HEK293T (cell line): ENCODE measurements at regions not wholly inside any gene's neighbourhood (a gene's known extent, or its start where the extent isn't known, plus 50 kb on each side); places are given as distances from the start of the nearest gene placed in this dataset.

ENCODE experiments used
- CTCF ChIA-PET: fragments of 350-600 bp; formaldehyde crosslinking; extraction: SDS; loops from one replicate; lab custom pipeline; 2021; ENCODE audit warnings: antibody characterized with exemption, inconsistent platforms; lab: Yijun Ruan, JAX
- POLR2A ChIA-PET: fragments of 350-600 bp; formaldehyde crosslinking; extraction: SDS; loops from one replicate; lab custom pipeline; 2020; ENCODE audit warnings: antibody characterized with exemption, inconsistent platforms; lab: Yijun Ruan, JAX
- DNase-seq: peaks from one replicate; pipeline ENCODE4 v3.0.0; 2012; ENCODE audit warnings: mixed read lengths; ENCODE audit errors: extremely low spot score
- ARNT ChIP-seq: fragments of 450-650 bp; IDR thresholded peaks from 2 replicates; pipeline ENCODE4 v1.6.1; 2017; ENCODE audit warnings: mild to moderate bottlenecking
- BHLHE40 ChIP-seq: fragments of 450-650 bp; IDR thresholded peaks from 2 replicates; pipeline ENCODE4 v1.6.1; 2016; ENCODE audit warnings: mild to moderate bottlenecking, moderate library complexity, borderline replicate concordance
- CTBP1 ChIP-seq: fragments of 450-650 bp; IDR thresholded peaks from 2 replicates; pipeline ENCODE4 v1.6.1; 2016; ENCODE audit warnings: borderline replicate concordance
- ELF4 ChIP-seq: fragments of 450-650 bp; IDR thresholded peaks from 2 replicates; pipeline ENCODE4 v1.6.1; 2017; ENCODE audit warnings: antibody characterized with exemption
- FOXA1 ChIP-seq: fragments of 450-650 bp; IDR thresholded peaks from 2 replicates; pipeline ENCODE4 v1.6.1; 2016; ENCODE audit warnings: mild to moderate bottlenecking
- FOXK2 ChIP-seq: fragments of 450-650 bp; IDR thresholded peaks from 2 replicates; pipeline ENCODE4 v1.6.1; 2016; ENCODE audit warnings: mild to moderate bottlenecking
- FOXM1 ChIP-seq: fragments of 450-650 bp; IDR thresholded peaks from 2 replicates; pipeline ENCODE4 v1.6.1; 2017; ENCODE audit warnings: mild to moderate bottlenecking, borderline replicate concordance
- HDGF ChIP-seq: fragments of 450-650 bp; IDR thresholded peaks from 2 replicates; pipeline ENCODE4 v1.6.1; 2017; ENCODE audit warnings: antibody characterized with exemption, borderline replicate concordance
- L3MBTL2 ChIP-seq: fragments of 450-650 bp; conservative IDR thresholded peaks from 2 replicates; pipeline ENCODE4 v1.6.1; 2016; ENCODE audit warnings: mild to moderate bottlenecking
- LEF1 ChIP-seq: fragments of 450-650 bp; IDR thresholded peaks from 2 replicates; pipeline ENCODE4 v1.6.1; 2017; ENCODE audit warnings: mild to moderate bottlenecking, borderline replicate concordance
- NFRKB ChIP-seq: fragments of 450-650 bp; IDR thresholded peaks from 2 replicates; pipeline ENCODE4 v1.6.1; 2016; ENCODE audit warnings: mild to moderate bottlenecking, moderate library complexity
- SP1 ChIP-seq: fragments of 450-650 bp; IDR thresholded peaks from 2 replicates; pipeline ENCODE4 v1.6.1; 2017
- SUZ12 ChIP-seq: fragments of 450-650 bp; IDR thresholded peaks from 2 replicates; pipeline ENCODE4 v1.6.1; 2016; ENCODE audit warnings: mild to moderate bottlenecking
- TARDBP ChIP-seq: fragments of 450-650 bp; IDR thresholded peaks from 2 replicates; pipeline ENCODE4 v1.6.1; 2016
- ZNF384 ChIP-seq: fragments of 450-650 bp; IDR thresholded peaks from 2 replicates; pipeline ENCODE4 v1.6.1; 2016
- TF ChIP-seq, protein P1 (sequence below): fragments of 450-650 bp; IDR thresholded peaks from 2 replicates; pipeline ENCODE4 v1.6.1; 2016

DNA sequence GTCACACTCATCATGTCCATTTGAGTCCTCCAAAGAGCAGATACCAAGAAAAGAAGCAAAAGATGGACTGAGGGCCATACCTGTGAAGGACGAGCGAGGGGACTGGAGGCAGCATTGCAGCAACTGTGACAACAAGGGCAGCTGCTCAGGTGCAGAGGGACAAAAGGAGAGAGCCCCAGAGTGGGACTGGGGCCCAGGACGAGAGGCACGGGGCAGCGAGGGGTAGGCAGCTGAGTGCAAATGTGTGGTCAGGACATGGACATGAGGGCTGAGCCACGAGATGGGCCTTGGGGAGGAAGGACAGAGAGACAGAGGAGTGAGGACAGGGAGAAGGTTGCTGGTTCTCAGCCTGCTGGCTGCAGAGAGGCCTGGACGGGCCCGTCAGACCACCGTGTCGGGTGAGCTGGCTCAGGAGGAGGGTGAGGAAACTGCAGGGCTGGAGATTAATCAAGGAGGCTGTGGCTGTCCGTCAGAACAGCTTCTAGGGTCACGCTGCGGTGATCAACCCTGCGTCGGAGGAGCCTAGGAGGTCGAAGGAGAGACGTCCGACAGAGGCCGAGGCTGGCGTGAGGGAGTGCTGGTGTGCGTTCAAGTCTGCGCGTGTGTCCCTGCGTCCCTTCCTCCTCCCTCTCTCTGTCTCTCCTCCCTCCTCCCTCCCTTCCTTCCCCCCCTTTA is 206.8 kb upstream of the HDAC4 start:
- POLR2A ChIA-PET, result no interaction called here
- TF ChIP-seq SP1 (no peak), NFRKB (no peak), LEF1 (no peak), ELF4 (no peak), SUZ12 (no peak), ZNF384 (no peak), HDGF (no peak), FOXM1 (no peak)
- CTCF ChIA-PET, result no interaction called here
- no peak for DNase-seq

DNA sequence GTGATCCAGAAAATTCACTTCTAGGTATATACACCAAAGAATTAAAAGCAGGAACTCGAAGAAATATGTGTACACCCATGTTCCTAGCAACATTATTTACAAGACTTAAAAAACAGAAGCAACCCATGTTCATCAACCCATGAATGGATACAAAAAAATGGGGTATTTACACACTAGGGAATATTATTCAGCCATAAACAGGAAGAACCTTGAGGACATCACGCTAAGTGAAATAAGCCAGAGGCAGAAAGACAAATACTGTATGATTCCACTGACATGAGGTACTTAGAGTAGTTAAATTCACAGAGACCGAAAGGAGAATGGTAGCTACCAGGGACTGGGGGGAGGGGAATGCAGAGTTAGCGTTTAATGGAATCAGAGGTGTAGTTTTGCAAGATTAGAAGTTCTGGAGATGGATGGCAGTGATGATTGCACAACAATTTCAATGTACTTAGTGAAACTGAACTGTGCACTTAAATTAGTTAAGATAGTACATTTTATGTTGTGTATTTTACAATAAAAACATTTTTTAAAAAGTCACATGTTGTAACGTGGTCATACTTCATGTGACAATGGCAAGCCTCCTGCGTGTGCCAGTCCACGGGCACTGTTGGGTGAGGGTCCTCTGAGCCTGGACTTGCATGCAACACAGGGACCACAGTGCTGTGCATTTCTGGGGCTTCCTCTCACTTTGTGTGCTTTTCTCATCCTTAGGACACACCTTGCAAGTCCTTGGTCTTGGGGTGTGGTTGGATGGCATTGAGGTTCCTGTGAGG is 206.1 kb upstream of the HDAC4 start:
- CTCF ChIA-PET, result no interaction called here
- POLR2A ChIA-PET, result no interaction called here

DNA sequence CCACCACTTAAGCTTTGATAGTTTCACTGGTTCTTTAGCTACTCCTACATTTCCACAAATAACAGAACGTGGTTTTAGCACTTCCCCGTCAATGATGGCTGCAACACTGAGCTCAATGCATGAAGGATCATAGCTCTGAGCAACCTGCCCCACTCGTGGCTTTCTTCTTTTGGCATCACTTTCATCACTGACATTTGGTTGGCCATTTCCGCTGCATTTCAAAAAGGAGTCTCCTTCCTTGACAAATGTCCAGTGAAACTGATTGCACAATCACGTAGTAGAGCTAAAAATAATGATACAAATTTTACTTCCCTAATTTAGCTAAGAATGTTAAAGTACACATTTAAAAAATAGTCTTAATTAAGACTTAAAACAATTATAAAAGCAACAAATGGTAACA is 205.2 kb upstream of the HDAC4 start:
- no peak for TF ChIP-seq ARNT
- TF ChIP-seq ELF4, result no peak
- no peak for TF ChIP-seq TARDBP
- no peak for TF ChIP-seq L3MBTL2
- TF ChIP-seq SP1, result no peak
- no peak for TF ChIP-seq FOXA1
- no peak for TF ChIP-seq HDGF
- TF ChIP-seq FOXM1, result no peak
- no peak for TF ChIP-seq CTBP1
- no peak for TF ChIP-seq LEF1
- no peak for TF ChIP-seq BHLHE40
- TF ChIP-seq ZNF384, result no peak
- no peak for TF ChIP-seq FOXK2
- TF ChIP-seq SUZ12, result no peak
- no peak for DNase-seq
- ChIA-PET CTCF (interaction anchor here (0.5 kb wide), 1 partner anchor 8 kb away, joined by 4 read pairs; no protein-coding TSS in a partner anchor), POLR2A (no interaction called here)

More for the DNA sequence above, 206.1 kb upstream of the HDAC4 start:
- no peak for TF ChIP-seq ARNT
- no peak for TF ChIP-seq LEF1
- TF ChIP-seq CTBP1, result no peak
- no peak for TF ChIP-seq NFRKB
- TF ChIP-seq FOXM1, result no peak
- TF ChIP-seq FOXK2, result no peak
- no peak for TF ChIP-seq ZNF384
- TF ChIP-seq, protein P1, sequence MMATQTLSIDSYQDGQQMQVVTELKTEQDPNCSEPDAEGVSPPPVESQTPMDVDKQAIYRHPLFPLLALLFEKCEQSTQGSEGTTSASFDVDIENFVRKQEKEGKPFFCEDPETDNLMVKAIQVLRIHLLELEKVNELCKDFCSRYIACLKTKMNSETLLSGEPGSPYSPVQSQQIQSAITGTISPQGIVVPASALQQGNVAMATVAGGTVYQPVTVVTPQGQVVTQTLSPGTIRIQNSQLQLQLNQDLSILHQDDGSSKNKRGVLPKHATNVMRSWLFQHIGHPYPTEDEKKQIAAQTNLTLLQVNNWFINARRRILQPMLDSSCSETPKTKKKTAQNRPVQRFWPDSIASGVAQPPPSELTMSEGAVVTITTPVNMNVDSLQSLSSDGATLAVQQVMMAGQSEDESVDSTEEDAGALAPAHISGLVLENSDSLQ, result no peak
- TF ChIP-seq ELF4, result no peak
- no peak for TF ChIP-seq HDGF
- TF ChIP-seq SUZ12, result no peak
- TF ChIP-seq FOXA1, result no peak
- DNase-seq, result no peak

DNA sequence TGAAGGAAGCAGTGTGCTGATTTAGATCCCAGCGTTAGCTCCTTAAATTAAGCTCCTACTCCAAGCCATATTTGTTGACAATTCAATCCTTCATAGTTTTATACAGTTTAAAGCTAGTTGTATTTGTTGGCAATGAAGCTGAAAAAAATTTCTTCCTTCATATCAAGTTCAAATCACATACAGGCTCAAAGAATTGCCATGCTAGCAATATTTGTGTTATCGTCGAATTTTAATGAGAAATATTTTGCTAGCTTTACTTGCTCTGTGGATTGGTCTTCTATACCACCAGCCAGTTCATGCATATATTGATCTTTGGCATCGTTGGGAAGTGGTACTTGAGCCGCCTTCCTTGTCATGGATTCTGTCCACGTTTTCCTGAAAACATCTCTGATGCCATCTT is 204.6 kb upstream of the HDAC4 start:
- ChIA-PET POLR2A (no interaction called here), CTCF (no interaction called here)
- DNase-seq, result no peak
- TF ChIP-seq FOXM1, result no peak

DNA sequence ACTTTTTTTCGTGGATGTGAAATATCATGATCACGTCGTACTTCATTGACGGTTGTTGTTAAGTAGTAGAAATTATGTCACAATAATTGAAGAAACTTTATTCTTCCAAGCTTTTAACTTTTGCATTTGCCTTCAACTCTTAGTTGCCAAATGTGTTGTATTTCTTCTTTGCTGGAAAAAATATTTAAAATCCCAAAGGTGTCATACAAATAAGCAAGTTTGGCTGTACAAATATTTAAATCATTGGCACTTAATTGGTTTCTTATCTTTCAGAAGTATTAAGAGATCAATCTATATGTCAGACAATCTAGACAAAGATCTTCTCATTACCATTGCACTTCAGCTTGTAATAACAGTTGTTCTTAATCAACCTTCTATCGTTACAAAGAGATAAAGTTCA is 204.0 kb upstream of the HDAC4 start:
- ChIA-PET CTCF (no interaction called here), POLR2A (no interaction called here)
- DNase-seq, result no peak
- no peak for TF ChIP-seq BHLHE40
- no peak for TF ChIP-seq L3MBTL2
- no peak for TF ChIP-seq NFRKB
- no peak for TF ChIP-seq ARNT
- no peak for TF ChIP-seq TARDBP
- no peak for TF ChIP-seq CTBP1
- TF ChIP-seq ZNF384, result no peak
- no peak for TF ChIP-seq FOXK2
- TF ChIP-seq LEF1, result no peak
- TF ChIP-seq HDGF, result no peak
- no peak for TF ChIP-seq SUZ12
- no peak for TF ChIP-seq FOXM1
- no peak for TF ChIP-seq ELF4
- no peak for TF ChIP-seq SP1

DNA sequence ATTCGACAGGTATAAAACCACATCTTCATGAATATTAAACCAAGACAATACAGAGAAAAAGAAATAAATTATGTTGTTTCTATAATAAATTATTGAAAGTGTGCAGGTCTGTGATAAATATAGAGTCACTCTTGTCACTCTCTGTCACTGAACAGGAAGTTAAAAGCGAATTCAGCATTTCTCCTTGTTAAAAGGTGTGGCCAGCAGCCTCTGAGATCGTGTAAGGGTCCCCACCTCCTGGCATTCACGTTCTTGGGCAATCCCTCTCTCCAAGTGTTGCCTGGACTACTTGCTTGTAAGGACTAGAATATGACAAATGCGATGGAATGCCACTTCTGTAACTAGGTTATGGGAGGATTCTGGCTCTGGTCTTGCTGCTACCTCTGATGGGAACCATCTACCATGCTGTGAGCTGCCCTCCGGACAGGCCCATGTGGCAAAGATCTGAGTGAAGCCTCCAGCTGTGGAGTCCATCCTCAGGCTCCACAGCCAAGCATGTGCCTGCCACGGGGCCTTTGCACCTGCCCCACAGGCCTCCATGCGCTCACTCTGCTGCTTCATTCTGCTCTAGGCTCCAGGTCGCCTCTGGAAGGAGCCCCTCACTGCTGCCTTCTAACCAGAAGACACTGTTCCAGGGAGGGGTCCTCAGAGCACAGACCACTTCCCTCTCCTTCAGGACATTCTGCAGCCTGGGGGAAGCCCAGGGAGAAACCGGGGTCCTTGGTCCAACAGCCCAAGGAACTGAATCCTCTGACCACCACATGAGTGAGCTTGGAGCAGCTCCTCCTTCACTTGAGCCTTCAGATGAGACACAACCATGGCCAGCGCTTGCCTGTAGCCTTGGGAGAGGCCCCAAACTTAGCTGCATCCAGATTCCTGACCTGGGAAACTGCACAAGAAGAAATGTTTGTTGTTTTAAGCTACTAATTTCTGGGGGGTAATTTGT is 202.9 kb upstream of the HDAC4 start:
- TF ChIP-seq ZNF384, result no peak
- no peak for TF ChIP-seq TARDBP
- no peak for TF ChIP-seq L3MBTL2
- no peak for TF ChIP-seq BHLHE40
- TF ChIP-seq CTBP1, result no peak
- no peak for TF ChIP-seq NFRKB
- no peak for TF ChIP-seq SP1
- DNase-seq, result no peak
- CTCF ChIA-PET, result no interaction called here
- POLR2A ChIA-PET, result no interaction called here
